C1 segment of cervical spinal cord (tissue), 14 donors: ENCODE measurements at regions not wholly inside any gene's neighbourhood (a gene's known extent, or its start where the extent isn't known, plus 50 kb on each side); places are given as distances from the start of the nearest gene placed in this dataset.

Experiments used
- DNase-seq, 14 donors: peaks; one replicate each; lab custom pipeline; 2025; lab: John Stamatoyannopoulos, UW

DNA sequence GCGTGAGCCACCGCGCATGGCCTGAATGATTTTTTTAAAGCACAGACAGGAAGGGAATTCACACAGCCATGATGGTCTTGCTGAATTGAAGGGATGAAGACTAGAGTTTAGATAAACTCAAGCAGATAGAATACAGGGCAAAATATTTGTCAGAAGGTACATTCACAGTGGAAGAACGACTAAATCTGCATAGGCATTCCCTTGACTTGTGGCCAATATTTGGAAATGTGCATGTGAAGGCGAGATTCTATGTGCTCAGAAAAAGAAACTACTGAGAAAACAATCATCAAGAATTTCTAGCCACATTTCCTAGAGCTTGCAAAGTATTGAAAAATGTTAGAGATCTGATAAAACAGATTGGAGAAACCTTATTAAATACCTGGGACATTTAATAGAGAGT is 1166.2 kb downstream of the DNAJB9 start:
- DNase-seq, result no peak

DNA sequence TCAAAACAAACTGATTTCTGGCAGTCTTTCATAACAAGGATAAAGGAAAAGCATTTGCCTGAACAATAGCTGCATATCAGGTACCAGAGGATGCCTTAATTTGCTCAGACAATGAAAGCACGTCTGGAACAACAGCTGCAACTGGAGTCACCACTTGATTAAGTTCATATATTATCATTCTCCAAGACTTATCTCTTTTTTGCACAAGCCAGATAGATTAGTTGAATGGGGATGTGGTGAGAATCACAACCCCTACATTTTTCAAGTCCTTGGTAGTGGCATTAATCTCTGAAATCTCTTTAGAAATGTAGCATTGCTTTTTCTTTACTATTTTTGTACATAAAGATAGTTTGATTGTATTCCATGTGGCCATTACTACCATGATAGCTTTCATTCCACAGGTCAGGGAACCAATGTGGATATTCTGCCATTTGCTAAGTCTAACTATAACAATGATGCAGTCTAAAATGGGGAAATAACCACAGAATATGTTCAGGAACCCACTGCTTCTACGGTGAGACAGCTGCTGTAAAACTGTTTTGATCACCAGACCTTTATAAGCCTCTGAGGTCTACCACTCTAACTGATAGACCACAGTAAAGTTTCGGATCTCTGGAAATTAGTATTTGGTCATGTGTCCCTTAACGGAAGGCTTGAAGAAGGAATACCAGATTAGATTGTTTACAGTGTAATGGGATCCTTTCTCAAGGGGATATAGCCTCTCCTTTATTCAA is 1176.2 kb downstream of the DNAJB9 start:
- DNase-seq, result no peak

DNA sequence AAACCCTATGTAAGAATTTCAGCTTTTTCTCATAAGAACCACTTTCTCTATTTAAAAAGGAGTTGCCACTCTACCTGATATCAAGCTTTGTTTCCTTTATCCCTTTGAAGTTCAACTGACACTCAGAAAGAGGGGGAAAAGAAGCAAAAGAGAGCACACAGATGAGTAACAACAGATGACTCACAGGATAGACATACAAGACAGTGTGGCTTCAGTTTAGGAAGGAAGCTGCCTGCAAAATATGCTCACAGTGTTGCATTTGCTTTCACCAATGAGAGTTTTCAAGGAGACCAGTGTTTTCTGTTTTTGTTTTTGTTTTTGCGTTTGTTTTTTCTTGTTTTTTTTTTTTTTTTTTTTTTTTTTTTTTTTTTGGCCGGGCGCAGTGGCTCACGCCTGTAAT is 1181.6 kb downstream of the DNAJB9 start:
- DNase-seq, result no peak

DNA sequence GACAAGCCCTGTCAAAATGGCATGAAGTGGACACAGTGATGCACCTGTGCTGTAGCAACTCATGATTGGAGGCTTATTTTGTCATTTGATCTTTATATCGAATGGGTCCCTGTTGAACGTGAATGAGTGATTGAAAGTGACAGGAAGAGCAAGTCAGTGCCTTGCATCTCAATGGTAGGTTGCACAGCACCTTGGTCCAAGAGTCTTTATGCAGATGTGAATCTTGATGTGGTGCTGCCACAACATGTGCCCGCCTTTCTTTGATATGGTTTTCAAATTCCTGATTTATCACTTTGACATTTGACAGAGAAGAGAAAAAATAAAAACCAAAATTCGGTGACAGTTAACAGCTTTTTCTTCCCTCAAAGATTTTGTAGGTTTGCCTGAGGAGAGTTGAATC is 1182.4 kb downstream of the DNAJB9 start:
- no peak for DNase-seq

DNA sequence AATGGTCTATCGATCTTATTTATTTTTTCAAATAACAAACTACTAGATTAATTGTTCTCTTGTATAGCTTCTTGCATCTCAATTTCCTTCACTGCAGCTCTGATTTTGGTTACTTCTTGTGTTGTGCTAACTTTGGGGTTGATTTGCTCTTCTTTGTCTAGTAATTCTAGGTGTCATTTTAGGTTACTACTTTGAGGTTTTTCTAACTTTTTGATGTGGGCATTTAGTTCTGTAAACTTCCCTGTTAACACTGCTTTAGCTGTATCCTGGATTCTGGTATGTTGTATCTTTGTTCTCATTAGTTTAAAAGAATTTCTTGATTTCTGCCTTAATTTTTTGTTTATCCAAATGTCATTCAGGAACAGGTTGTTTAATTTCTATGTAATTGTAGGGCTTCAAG is 1188.0 kb downstream of the DNAJB9 start:
- DNase-seq, result no peak

DNA sequence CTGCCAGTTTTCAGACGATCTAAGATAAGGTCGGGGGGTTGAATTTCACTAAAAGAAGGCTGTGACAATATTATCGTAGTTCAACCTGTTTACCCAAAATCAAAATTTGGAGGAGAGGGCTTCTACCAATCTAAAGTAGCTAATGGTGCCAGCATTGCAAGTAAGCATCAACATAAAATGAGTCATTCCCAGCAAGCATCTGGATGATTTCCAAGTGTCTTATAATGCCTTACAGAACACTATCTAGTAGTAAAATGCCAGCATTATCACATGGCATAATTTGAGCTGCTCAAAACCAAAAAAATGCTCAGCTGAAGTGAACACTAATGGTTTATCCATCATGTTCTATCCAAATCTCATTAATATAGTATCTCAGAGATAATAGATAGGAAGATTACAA is 1193.9 kb downstream of the DNAJB9 start:
- DNase-seq, result no peak

DNA sequence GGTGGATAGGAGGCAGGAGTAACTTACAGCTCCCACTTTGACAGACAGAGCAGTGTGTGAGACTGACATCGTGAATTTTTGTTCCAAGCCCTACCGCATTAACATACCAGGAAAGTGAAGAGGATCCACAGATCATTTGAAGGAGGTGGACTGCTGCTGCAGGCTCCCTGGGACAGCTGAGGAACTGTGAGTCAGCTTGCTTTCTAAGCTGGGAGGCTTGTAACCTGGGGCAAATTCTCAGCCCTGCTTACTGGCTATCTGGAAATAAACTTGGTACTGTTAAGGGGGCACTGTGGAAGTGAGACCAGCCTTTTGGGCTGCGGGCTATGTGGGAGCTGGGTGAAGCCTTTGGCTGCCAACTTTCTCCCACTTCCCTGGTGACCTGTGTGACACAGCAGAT is 1202.5 kb downstream of the DNAJB9 start:
- no peak for DNase-seq

DNA sequence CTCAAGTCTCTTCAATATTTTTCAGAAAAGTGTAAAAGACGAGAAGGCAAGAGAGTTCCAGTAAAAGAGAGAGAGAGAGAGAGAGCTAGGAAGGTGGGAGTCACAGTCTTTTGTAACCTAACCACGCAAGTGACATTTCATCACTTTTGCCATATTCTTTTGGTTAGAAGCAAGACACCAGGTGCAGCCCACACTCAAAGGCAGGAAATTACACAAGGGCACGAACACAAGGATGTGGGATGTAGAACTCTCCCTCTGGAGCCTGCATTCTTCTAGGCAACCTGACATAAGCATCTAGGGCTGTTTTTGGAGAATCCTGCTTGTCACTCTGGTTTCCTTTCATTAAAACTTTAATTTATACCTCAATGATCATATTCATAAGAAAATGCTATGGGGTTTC is 1213.1 kb downstream of the DNAJB9 start:
- no peak for DNase-seq

DNA sequence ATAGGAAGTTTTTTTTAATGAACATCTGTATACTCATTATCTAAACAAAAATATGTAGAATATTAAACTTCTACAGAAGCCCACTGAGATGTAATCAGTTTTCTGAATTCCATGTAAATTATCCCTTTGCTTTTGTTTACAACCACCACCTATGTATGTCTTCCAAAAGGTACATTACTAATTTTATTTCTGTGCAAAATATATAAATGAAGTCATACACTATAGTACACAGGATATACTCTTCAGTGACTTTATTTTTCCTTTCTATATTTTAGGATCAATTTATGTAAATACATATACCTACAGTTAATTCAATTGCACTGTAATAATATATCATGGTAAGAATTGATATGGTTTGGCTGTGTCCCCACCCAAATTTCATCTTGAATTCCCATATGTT is 1236.9 kb downstream of the DNAJB9 start:
- DNase-seq, result no peak

DNA sequence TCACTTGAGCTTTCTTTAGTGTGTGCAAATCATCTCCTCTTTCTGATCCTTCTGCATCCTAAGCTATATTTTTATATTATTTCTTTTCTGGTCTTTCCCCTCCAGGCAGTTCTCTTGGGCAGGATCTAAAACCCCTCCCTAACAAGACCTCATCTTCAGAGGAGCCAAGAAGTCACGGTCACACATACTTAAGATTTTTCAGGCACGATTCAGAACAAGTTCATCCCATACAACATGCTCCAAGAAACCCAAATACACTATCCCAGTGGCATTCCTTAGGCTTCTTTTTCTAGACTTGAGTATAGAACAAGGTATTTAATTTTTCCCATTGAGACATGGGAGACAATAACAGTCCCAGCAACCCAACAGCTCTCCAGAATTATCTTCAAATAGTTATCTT is 1251.5 kb downstream of the DNAJB9 start:
- no peak for DNase-seq

DNA sequence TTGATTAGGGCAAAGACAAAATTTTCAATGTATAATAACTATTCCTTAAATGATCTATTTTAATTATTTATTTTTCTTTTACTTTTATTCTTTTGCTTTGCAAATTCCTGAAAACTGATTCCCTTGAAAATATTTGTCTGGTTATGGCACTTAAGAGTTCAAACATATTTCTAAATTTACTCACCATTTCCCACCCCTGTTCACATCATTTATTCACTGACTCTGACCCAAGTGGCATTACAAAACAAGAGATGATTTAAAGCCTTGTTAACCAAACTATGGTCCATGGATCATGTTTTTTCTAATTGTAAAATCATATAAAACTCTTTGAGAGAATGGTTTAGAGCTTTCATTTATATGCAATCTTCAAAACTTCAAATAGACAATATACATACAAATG is 1256.1 kb upstream of the LRRN3 start:
- DNase-seq, result no peak

DNA sequence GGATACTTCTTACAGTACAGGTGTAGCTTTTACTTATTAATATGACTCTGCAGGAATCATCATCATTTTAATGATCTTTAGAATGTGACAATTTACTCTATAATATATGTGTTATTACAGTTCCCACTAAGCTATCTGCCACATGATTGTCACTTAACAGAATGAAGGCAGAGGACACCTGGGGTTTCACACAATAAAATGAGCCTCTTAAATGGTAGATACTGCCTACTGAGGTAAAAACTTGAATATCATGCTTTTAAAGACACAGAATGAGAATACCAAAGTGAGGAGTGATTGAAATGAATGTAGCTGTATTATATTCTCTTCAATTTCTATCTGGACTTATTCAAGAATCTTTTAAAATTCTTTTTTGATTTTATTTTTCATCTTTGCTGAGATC is 1255.3 kb upstream of the LRRN3 start:
- no peak for DNase-seq

DNA sequence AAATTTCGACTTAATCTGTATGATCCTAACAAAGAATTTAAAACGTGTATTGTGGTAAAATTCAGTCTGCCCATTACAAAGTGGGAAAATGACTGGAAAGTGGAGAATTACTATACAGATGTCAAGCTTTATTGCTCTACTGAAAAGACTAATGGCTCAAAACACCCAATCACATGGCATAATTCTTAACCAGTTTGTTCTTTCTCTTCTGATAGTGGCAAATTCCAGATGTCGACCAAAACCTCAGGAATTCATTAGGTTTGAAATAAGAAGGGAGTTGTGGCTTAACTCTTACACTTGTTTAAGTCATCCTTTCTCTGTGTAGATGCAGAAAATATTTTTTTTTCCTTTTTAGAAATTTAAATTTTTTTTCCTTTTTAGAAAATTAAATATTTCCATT is 1254.9 kb upstream of the LRRN3 start:
- no peak for DNase-seq

DNA sequence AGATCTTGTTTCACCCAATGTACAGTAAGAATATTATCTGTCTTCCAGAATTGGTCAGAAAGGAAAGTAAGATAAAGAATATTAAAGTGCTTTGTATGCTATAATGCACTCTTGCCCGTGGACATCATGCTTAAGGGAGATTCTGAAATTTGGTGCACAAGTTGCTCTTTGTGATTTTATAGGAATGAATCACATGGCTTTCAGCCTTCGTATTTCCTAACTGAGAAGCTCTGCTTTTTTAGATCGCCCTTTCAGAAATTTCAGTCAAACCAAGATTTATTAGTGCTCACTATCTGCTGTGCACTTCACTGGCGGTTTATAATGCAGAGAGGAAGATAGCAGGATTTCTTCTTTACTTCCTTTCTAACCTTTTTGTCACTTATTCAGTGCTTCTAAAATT is 1248.5 kb upstream of the LRRN3 start:
- no peak for DNase-seq

DNA sequence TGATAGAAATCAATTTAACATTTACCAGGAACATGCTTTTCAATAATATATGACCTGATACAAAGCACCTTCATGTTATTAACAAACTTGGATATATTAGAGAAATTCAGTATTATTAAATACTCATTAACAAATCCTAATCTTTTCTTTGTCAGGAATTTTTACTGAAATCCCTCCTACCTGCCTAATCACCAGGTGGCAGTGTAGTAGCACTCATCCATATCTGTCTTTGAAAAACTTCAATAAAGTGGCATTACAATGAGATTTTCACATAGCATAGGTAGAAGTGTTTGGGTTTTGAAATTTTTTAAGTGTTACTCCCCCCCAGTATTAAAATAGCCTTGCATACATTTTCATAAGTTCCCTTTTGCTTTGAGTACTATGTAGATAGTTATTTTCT is 1246.6 kb upstream of the LRRN3 start:
- no peak for DNase-seq

DNA sequence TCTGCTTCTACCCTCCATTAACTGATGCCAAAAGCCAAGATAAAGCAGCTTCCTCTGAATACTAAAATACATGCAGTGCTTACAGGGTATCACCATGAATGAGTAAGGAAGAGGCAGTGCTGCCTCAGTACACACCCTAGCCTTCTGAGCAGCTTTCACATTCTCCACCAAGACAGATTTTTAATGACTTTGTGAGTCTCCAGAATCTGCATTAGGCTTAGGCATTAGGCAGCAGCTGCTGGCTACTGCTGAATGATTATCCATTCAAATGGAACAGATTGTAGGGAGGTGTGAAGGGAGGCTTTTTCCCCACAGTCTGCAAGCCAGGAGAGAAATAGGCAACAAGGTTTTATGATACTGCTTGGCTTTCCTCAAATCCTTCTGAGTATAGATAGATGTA is 1226.7 kb upstream of the LRRN3 start:
- DNase-seq, result no peak

DNA sequence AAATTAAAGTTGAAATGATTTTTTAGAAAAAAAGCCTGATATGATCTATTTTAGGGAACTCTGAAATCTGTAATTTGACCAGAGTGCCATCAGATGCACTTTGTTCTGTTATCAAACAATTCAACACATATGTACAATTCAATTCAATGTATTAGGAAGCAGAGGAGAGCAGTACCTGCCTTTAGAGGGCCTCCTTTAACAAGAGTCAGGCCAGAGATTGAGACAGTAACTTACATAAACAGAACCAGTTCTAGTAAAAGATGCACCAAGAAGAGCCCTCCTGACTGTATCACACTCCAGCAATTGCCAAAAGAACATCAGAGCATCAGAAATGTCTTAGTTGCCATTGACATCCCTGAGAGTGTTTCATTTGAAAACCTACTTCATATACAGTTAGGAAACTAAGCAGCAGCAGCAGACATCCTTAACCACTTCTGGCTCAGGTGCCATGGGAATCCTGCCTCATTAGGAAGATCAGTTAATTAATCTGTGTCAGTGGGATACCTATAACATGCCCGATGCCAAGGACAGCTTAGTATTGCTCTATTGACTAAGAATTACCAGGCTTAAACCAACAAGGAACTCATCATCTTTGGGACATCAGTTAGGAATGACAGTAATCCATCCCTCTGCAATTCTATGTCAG is 1222.6 kb upstream of the LRRN3 start:
- DNase-seq, result no peak

DNA sequence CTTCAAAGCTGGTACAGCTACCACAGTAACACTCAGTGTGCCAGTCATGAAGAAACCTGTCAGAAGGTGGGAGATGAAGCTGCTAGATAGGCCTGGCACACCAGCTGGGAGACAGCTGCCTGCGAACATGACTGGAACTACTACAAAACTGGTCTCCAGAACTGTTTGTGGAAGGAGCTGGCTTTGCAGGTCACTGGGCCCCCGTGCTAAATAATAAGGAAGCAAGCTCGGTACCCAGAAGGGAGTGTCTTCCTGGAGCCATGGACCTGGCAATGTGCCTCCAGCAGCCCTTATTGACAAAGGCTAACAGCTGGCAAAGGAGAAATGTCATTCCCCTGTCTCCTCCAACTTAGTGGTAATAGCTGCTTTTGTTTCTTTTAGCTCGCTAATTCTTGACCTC is 1217.6 kb upstream of the LRRN3 start:
- no peak for DNase-seq

DNA sequence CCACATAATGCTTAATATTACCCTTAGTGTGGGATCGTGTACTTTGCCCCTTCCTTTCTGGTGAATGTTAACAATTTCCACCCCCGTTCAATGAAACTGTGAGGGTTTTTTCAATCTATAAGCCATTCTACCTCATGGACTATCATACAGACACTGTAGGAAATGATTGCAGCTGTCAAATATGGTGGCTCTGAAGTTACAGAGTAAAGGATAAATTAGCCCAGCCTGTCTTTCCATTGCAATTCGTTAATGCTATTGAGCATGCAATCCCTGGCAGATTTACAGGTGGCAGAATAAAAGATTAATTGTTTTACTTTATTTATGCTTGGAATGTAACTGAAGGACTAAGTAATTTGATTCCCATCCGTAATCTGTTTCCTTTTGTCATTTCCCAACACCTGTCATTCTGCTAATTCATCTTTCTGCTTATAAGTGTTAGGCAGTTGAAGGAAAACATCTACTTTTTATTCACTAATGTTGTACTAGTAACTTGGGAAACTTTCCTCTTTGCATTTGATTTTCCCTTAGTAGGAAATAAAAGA is 1211.6 kb upstream of the LRRN3 start:
- DNase-seq, result no peak

DNA sequence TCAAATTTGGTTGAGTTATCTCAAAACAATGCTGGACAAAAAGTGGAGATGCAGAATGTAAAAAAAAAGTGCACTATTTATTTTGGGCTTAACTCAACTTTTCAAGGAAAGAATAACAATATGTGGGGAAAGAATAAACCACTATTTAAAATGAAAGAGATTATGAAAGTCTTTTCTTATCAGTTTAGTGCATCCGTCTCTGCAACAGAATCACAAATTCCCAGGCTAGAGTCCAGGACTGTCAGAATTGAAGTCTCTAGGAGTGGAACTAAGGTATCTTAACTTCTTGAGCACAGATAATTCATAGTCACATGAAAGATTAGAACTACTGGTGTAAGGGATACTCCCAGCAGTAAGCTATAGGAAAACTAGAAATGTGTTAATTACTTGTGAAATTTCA is 1200.3 kb upstream of the LRRN3 start:
- no peak for DNase-seq

DNA sequence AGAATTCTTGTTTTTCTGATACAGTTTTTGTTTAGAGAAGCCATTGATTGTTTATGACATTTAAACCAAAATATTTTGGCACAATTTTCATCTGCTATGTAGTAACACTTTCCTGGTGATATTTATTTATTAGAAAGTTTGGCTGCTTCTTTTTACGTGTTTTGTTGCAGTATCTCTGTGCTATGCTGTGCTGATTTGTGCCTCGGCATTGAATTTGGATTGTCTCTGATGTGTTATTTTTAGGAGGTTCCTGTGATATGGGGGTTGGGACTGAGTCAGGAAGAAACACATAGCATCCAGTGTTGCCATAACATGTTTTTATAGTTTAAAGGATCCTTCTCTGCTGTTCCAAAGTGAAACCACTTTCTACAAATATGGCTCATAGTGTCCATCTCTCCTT is 1197.7 kb upstream of the LRRN3 start:
- no peak for DNase-seq

DNA sequence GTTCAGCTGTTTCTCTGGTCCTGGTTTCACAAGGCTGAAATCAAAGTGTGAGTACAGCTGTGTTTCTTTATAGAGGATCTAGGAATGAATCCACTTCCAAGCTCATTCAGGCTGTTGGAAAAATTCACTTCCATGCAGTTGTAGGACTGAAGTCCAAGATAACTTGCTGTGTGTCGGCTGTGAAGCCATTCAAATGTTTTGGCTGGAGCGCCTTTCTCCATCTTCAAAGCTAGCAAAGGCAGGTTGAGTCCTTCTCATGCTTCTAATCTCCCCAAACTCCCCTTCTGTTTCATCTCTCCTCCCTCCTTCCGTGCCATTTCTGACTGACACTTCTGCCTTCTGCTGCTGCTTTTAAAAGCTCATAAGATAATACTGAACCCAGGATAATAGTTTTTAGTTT is 1195.4 kb upstream of the LRRN3 start:
- no peak for DNase-seq

DNA sequence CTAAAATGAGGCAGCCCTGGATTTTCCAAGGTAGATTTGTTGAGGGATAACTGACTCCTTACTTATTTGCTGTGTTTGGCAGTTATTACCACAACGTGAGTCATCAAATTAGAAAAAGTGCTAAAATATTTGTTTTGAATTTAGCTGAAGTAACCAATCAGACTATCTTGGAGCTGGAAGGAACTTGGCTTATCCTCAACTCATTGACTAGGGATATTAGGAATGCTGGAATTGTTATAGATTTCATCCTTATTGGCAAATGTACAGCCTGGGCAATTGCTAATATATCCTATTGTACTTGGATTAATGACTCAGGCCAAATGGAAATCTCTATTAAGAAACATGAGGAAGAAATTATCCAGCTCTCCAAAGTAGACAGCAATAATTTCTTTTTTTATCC is 1189.0 kb upstream of the LRRN3 start:
- DNase-seq, result no peak
